Stimulated activated CD8-positive, alpha-beta memory T cell treated with anti-CD3 and anti-CD28 coated beads, Interleukin-12 subunit alpha, Interleukin-12 subunit beta, amount 100 ng/mL, for 1 hour (primary cell): ENCODE measurements at regions not wholly inside any gene's neighbourhood (a gene's known extent, or its start where the extent isn't known, plus 50 kb on each side); places are given as distances from the start of the nearest gene placed in this dataset.
"Not testable (repeated sequence)": the region's sequence is repeated elsewhere in the genome, so short reads cannot be mapped to it uniquely, and the experiment has no call there.

Source experiments
- DNase-seq: peaks from one replicate; pipeline ENCODE4 v3.0.0-alpha.2; 2020; ENCODE audit warnings: low read depth

DNA sequence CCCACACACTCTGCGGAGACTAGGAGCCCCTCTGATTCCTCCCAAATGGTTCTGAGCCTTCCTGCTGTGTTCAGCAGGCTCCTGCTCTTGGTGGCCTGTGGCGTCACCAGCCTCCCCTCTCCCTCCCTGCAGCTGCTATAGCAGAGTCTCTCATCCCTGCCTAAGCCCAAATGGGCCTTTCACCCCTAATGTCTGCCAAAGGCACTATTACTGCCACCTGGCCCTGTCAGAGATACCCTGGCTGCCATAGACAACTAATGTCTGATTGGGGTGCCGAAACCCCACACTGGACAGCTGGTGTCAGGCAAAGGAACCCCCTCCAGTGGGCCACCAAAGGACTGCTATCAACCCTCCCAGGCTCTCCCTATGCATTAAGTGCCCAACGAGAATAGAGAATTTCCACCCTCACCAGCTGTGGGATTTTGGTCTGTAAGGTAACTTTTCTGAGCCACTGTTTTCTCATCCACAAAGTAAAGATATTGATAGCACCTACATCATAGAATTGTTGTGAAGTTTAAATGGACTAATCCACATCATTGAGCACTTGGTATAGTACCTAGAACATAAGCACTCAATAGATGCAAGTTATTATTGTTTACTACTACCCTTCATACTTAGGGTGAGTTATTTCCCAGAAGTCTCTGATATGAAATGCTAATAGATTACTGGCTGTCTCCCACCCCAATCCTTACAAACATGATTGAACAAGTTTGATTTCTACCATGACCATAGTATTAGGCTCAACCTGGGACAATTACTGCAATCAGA, 421.3 kb downstream of the MID1IP1 start:
- no peak for DNase-seq

DNA sequence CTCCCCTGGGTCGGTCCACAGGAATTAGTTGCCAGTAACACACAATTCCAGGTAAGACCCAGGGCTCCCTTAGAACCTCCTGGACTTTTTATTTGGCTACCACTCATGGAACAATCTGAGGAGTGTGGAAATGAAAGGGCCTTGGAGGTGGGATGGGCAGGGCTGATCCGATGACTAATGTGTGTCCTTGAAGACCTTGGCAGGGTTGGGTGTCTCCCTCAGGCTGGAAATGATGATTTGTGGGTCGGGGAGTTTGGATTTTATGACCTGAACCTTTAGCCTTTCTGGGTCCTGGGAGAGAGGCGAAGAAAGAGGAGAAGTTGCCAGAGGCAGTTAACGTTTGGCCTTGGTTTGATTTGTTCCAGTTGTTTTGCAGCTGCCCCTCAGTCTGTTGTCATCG, 425.0 kb downstream of the MID1IP1 start:
- DNase-seq: no peak

DNA sequence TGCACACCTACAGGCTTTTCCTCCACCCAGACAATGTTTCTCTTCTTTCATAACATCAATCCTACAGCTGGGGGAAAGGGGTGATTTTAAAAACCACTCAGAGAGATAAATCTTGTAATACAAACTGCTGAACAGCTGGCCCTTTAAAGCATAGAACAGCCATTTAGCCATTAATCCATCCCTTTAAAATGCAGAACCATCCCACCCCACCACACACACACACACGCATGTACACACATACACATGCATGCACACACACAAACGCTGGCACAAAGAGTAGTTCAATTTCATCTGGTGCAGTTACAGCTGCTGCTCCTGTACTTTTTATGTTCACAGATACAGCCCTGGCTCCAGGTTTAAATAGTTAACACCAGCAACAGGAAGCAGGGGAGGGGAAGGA, 426.1 kb downstream of the MID1IP1 start:
- DNase-seq: no peak

DNA sequence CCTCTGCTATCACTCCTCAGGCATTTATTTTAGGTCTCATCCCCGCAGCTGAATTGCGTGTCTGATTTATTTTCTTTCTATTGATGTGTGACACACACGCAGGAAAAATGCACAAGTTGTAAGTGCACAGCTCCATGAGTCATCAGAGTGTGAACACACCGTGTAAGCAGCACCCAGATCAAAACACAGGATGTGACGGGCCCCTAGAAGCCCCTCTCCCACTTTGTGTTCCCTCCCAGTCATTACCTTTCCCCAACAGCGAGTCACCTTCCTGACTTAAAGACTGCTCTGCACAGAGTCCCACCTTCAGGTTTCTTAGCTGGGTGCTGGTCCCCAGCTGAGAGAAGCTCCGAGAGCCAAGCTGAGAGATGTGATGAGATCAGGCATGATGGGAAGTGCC, 436.7 kb downstream of the MID1IP1 start:
- DNase-seq: no peak

DNA sequence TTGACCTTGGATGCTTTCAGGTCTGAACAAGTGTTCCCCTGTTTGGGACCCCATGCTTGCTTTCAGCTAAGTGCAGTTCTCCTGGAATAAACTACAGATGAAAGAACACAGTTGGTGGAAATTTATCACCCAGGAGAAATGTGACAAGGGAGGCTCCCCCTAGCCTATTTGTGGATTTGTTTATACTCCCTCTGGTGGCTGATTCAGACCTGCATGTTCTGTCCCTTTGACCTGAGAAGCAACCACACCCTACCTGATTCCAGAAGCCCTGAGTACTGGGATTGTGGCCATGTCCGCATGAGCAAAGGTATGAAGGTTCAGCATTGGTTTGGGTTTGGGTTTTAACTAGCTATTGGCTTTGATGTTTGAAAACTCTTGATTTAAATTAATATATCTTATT, 440.9 kb downstream of the MID1IP1 start:
- no peak for DNase-seq

DNA sequence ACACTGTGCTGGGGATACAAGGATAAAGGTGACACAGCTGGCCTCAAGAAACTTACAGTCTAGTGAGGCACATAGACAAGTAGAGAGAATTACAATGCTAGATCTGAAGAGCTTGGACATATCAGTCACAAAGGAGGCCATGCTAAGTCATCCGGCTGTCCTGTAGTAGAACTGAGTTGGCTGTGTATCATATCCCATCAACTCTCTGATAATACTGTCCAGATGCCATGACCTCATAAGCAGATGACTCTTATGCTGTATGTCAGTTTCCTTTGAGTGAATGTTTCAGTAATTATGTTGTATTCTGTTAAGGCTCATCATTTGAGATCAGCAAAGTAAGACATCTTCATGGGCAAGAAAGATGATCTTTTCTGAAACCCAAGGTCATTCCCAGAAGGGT, 442.9 kb downstream of the MID1IP1 start:
- no peak for DNase-seq

DNA sequence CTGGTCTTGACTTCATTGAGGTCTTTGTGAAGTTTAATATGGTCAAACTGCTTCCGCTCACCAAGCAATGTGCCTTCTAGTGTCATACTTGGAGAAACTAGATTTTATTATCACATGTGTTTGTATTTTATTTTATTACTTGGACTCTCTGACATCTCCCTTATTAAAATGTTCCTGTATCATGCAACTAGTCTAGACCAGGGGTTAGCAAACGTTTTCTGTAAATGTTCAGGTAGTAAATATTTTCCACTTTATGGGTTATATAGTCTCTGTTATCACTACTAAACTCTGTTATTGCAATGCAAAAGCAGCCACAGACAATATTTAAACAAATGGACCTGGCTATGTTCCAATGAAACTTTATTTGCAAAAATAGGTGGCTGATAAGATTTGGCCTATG, 443.8 kb downstream of the MID1IP1 start:
- DNase-seq: no peak

DNA sequence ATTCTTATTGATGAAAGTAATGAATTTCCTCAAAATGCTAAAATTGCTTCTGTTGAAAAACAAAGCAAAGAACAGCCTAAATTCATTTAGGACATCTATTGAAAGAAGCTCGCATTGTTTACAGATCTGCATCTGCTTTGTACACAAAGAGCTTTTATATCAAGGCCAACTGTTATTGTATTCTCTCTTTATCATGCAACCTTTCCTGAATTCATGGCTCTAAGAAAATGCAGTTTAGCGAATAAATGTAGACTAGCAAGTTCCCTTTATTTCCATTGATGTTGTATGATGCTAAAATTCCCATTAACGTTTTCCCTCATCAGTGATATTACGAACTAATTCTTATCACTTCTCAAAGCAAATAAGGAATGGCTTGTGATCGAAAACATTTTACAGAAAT, 446.3 kb downstream of the MID1IP1 start:
- no peak for DNase-seq

DNA sequence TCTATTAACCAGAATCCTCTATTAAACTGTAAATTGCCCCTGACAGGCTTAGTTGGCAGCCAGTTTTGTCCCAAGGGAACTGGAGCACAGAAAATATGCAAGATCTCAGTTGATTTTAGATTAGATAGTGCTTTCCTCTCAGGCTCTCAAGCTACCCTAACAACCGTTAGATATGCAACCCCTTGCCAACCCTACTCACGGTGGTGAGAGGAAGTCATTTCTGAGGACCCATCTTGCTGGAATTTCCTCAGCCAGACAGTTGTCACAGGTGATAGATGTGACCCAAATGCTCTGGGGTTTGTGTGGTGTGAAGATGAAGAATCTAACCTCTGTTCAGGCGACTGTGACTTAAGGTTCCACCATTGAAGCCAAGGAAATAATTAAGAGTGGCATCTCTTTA, 447.1 kb downstream of the MID1IP1 start:
- no peak for DNase-seq

DNA sequence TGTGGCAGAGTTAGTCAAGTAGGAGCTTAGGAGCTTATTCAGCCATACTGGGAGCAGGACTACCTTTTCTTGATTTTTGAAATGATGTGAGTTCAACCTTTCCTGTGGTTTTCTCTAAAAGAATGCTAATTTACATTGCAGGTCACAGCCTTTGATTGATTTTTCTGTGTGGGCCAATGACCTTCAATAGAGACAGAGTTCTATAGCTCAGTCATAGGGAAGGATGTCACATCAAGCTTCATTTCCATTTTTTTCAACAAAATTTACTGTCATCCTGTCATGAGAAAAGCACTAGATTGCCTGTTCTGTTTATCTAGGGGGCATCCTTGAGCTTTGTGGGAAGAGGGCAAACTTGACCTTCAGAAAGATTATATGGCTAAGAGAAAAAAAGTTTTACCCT, 448.7 kb downstream of the MID1IP1 start:
- DNase-seq: no peak

DNA sequence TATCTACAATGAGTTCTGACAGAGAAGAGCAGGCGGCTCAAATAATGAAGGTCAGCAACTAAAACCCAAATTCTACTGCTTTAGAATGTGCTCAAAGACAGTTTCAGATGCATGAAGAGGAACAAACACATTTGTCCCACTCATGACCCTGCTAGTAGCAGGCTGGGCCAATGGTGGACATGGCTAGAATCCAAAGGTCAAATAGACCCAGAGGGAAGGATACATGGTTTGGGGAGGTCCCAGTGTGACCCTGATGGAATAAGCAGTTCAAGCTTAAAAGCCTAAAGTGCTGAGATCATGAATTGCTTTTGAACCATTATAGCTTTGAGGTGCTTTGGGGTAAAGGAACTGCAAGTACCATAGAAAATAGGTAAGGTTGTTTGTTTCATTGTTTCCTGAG, 450.7 kb downstream of the MID1IP1 start:
- DNase-seq: no peak

DNA sequence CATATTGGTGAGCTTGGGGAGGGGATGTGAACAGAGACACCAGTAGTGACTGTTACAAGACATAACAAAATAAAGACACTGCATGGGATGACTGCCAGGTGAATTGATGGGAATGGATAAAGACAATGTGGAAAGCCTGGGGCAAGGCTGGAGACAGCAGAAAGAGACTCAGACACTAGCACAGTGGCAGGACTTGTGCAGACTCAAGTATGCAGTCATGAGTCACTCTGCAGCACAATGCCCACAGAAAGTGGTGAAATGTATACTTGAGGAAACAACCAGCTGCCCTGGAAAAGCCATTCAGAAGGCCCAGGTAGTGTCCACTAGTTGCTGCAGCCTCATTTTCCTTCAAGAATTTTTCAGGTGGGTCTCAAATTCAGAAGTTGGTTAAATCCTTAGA, 452.3 kb downstream of the MID1IP1 start:
- DNase-seq: no peak

DNA sequence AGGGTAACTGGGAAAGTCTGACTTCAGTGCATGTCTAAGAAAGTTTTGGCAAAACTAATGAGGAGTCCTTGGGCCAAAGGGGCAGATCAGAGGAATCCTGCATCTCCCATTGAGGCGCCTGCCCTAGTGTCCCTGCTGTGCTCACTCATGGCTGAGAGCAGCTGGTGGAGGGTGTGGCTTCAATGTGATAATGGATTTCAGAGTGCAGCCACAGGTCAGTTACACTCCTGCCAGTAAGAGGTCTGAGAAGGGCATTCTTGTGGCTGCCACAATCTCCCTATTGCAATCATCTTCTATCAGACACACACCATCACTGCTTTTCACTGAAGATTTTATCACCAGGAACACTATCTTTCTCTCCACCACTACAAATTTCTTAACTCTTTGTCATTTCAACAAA, 457.1 kb downstream of the MID1IP1 start:
- DNase-seq: no peak

DNA sequence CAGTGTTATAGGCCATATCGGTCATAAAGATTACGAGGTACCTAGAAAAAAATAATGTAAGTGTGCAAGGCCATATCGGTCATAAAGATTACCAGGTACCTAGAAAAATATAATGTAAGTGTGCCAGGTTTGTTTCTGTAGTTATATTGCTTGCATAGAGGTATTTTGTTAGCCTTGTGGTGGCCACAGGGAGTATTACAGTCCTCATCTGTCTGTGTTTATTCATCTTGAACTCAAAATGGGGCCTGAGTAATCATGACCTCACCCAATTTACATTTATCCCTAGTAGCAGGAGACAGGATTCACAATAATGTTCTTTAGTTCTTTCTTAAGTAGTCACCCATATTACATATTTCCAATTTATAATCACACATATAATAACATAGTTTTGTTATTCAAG, 459.7 kb downstream of the MID1IP1 start:
- no peak for DNase-seq

DNA sequence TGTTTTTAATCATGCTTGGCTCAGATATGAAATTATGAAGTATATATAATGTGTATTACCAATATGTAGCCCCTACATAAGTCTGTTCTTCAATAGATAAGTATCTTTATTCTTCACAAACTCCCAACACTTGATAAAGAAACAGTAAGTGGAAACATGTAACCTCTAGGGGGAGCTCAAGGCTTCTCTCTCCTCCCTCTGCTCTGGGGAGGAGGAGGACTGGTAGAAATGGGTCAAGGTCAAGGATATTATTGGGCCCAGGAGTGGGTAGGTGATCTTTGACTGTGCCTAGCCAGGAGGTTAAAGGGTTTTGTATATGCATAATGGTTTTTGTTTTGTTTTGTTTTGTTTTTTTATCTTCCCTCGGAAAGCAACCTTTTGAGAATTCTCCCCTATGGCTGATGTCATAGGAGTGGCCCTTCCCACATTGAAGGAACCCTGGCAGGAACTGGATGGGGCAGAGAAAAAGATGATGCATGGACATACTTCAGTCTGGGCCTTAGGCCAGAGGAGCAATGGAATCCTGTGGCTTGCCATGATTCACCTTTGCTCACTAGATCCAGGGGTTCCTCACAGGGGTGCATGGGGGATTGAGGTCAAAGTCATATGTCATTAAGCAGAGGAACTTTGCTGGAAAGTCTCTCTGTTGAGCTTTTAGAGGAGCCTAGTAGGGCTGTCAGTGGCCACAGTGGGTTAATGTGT, 460.3 kb downstream of the MID1IP1 start:
- DNase-seq: no peak

DNA sequence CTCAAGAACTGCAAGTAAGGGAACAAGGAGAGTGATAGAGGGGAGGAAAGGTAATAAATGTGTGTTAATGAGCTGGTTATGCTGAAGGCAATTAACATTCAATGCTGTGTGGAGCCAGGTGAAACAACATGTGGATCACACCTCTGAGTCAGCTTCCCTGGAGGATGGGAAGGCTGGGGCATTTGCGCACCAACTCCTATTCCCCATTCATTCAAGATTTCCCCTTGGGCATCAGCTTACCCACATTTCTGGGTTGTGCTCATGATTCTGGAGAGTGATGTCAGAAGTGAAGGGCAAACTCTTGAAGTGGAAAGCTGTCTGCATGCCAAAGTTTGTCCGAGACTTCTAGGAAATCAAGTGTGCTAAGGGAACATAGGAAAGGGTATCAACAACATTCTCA, 461.4 kb downstream of the MID1IP1 start:
- DNase-seq: no peak

DNA sequence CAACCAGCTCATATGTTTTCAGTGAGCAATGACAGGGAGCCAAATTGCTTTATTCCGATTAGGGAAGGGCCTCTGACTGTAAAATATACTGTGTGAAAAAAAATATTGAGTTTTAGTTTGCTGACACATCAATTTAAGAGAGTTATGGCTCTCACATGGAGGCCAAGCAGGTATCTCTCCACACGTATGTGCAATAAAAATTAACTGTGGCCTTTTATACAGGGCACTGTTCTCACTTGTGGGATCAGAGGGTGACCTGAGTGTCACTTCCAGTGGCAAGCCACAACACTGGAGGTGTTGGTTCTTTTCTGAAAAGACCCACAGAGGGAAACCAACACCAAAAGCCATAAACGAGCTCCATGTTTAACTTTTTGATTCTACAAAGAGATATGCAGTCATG, 462.8 kb downstream of the MID1IP1 start:
- no peak for DNase-seq

DNA sequence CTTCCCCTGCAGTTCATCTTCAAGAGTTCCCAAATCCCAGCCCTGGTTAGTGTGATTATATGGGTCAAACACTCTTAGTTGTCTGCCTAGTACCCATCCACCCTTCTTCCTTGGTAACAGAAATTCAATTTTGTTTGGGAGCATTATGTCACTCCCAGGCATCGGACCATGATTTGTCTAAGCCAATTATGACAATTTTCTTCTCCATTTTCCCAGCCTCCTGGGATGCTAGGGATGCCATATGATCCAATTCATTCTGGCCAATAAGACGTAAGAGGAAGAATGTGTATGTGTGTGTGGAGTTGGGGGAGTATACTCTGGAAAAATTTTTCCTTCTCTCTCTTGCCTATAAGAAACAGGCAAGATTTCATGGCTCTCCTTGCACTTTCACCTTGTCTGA, 465.9 kb downstream of the MID1IP1 start:
- no peak for DNase-seq

DNA sequence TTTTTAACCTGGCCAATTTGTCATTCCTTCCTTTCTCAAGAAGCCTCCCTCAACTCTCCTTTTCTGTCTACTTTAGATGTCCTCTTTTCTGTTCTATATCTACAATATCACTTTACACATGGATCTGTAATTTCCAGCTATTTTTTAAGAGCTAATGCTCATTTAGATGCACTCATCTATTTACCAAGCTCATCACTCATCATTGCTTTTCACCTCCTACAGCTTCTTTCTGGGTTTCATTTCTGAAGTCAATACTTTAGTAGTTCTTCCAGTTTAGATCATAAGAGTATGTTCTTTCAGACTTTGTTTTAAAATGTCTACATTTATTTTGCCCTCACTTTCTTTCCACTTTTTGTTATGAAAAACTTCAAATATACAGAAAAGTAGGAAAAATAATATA, 466.9 kb downstream of the MID1IP1 start:
- DNase-seq: no peak

DNA sequence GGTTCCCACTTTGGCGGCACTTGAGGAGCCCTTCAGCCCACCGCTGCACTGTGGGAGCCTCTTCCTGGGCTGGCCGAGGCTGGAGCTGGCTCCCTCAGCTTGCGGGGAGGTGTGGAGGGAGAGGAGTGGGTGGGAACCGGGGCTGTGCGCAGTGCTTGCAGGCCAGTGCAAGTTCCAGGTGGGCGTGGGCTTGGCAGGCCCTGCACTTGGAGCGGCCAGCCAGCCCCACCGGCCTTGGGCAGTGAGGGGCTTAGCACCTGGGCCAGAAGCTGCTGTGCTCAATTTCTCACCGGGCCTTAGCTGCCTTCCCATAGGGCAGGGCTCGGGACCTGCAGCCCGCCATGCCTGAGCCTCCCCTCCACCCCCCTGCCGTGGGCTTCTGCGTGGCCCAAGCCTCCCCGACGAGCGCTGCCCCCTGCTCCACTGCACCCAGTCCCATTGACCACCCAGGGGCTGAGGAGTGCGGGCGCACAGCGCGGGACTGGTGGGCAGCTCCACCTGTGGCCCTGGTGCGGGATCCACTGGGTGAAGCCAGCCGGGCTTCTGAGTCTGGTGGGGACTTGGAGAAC, 474.3 kb downstream of the MID1IP1 start:
- no peak for DNase-seq

DNA sequence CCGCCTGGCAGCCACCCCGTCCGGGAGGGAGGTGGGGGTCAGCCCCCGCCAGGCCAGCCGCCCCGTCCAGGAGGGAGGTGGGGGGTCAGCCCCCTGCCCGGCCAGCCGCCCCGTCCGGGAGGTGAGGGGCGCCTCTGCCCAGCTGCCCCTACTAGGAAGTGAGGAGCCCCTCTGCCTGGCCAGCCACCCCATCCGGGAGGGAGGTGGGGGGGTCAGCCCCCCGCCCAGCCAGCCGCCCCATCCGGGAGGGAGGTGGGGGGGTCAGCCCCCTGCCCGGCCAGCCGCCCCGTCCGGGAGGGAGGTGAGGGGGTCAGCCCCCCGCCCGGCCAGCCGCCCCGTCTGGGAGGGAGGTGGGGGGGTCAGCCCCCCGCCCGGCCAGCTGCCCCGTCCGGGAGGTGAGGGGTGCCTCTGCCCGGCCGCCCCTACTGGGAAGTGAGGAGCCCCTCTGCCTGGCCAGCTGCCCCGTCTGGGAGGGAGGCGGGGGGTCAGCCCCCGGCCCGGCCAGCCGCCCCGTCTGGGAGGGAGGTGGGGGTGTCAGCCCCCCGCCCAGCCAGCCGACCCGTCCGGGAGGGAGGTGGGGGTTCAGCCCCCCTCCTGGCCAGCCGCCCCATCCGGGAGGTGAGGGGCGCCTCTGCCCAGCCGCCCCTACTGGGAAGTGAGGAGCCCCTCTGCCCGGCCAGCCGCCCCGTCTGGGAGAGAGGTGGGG, 476.6 kb downstream of the MID1IP1 start:
- DNase-seq: not testable (repeated sequence)

DNA sequence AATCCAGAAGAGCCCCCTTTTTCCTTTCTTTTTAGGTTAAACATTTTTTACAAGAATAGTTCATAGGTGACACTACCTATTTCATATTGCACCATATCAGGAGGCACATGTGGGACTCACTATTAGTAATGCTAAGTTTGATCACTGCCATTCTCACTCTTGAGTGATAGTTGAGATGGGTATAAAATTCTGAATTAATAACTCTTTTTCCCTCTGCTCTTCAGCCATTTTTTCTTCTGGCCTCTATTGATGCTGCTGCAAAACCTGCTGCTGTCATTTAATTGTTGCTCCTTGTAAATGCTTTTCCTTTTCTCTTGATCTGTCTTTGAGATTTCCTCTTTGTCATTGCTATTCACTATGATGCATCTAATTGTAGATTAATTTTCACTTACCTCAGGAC, 482.0 kb downstream of the MID1IP1 start:
- DNase-seq: no peak

DNA sequence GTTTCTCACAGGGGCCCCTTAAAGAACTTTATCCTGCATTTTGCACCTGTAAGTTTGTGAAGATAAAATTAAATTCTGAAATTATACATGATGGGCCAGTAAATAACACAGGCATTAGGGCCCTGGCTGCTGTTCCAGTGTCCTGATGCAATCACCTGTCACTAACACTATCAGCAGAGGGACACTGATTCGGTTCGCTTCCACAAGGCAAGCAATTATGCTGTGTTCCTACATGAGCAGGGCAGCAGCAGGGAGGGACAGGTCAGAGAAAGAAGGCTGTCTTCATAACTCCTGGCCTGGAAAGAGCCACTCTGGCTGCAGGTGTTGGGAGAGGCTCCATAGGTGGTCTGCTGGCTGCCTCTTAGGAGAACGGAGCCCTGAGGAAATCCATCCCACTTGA, 487.3 kb downstream of the MID1IP1 start:
- DNase-seq: no peak
